ENCODE measurements at regions not wholly inside any gene's neighbourhood (a gene's known extent, or its start where the extent isn't known, plus 50 kb on each side); places are given as distances from the start of the nearest gene placed in this dataset.

DNA sequence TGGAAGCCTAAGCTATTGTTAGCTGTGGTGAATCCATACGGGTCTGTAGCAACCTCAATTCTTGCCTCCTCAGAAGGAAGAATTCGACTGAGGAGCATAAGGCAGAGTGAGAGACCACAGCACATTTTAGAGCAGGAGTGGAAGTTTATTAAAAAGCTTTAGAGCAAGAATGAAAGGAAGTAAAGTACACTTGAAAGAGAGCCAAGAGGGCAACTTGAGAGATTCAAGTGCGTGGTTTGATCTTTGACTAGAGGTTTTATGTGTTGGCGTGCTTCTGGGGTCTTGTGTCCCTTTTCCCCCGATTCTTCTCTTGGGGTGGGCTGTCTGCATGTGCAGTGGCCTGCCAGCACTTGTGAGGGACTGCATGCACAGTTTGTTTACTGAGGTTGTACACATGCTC lies 880.6 kb upstream of the INTU start:
- TF ChIP-seq, protein P1, sequence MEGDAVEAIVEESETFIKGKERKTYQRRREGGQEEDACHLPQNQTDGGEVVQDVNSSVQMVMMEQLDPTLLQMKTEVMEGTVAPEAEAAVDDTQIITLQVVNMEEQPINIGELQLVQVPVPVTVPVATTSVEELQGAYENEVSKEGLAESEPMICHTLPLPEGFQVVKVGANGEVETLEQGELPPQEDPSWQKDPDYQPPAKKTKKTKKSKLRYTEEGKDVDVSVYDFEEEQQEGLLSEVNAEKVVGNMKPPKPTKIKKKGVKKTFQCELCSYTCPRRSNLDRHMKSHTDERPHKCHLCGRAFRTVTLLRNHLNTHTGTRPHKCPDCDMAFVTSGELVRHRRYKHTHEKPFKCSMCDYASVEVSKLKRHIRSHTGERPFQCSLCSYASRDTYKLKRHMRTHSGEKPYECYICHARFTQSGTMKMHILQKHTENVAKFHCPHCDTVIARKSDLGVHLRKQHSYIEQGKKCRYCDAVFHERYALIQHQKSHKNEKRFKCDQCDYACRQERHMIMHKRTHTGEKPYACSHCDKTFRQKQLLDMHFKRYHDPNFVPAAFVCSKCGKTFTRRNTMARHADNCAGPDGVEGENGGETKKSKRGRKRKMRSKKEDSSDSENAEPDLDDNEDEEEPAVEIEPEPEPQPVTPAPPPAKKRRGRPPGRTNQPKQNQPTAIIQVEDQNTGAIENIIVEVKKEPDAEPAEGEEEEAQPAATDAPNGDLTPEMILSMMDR (IDR thresholded peaks at IDR 0.05; ENCODE audit: low read length) = no peak
- no peak for TF ChIP-seq EZH2phosphoT487 (IDR thresholded peaks at IDR 0.05; ENCODE audit: low read length)
